ENCODE measurements at regions not wholly inside any gene's neighbourhood (a gene's known extent, or its start where the extent isn't known, plus 50 kb on each side); places are given as distances from the start of the nearest gene placed in this dataset.

GRCh38 chr4:34043131-34043530, 2201.2 kb downstream of the ARAP2 start:
- Histone ChIP-seq H3K4me1 (replicated peaks in 1 of 2) (no peaks in the 10 kb centered on the region), H3K27ac (no peak overlapping the region), H3K4me3 (no peak overlapping the region)
- in situ Hi-C loops (cut with MboI; ENCODE audit: low pct_unique_long_range_greater_than_20kb in 2 of 9, low sequenced_read_pairs in 9 of 9, unreplicated experiment in 9 of 9) = no loop called here
- no peak for ATAC-seq (replicated peaks in 6 of 8)
- WGBS, 10 experiments = 43 to 100% (median 92%) methylated on average over 1 of the region's 1 CpG; no CpG with 5 or more reads in 2 of the 10 experiments

- Histone ChIP-seq H3K27ac (no peak overlapping the region), H3K4me3 (no peak overlapping the region), H3K4me1 (replicated peaks in 1 of 2) (no peaks in the 10 kb centered on the region)
- ATAC-seq (replicated peaks in 6 of 8) = peak in 2 of 8 experiments; percentile 95 to 99
- WGBS, 10 experiments = 60 to 100% (median 87%) methylated on average over 1 of the region's 1 CpG; no CpG with 5 or more reads in 4 of the 10 experiments
- in situ Hi-C loops (cut with MboI; ENCODE audit: low pct_unique_long_range_greater_than_20kb in 2 of 9, low sequenced_read_pairs in 9 of 9, unreplicated experiment in 9 of 9) = no loop called here
Observed at GRCh38 chr4:34046580-34046979, 2197.7 kb downstream of the ARAP2 start.

GRCh38 chr4:34047363-34047762, 2197.0 kb downstream of the ARAP2 start:
- 6 to 97% (median 82%) methylated on average over 1 to 3 of the region's 3 CpGs for WGBS, 10 experiments

GRCh38 chr4:34066126-34066525, 2178.2 kb downstream of the ARAP2 start:
- no peak overlapping the region for H3K27ac ChIP-seq
- ATAC-seq (replicated peaks in 6 of 8) = no peak
- H3K4me1 ChIP-seq (replicated peaks in 1 of 2) = no peaks in the 10 kb centered on the region
- H3K4me3 ChIP-seq = no peak overlapping the region
- WGBS, 10 experiments = 20 to 94% (median 57%) methylated on average over 1 to 2 of the region's 2 CpGs; no CpG with 5 or more reads in 2 of the 10 experiments
- in situ Hi-C loops (cut with MboI; ENCODE audit: low pct_unique_long_range_greater_than_20kb in 2 of 9, low sequenced_read_pairs in 9 of 9, unreplicated experiment in 9 of 9) = no loop called here

More at GRCh38 chr4:34047363-34047762, 2197.0 kb downstream of the ARAP2 start:
- in situ Hi-C loops (cut with MboI; ENCODE audit: low pct_unique_long_range_greater_than_20kb in 2 of 9, low sequenced_read_pairs in 9 of 9, unreplicated experiment in 9 of 9) = no loop called here
- ATAC-seq (replicated peaks in 6 of 8) = no peak
- H3K4me1 ChIP-seq (replicated peaks in 1 of 2) = no peaks in the 10 kb centered on the region
- no peak overlapping the region for H3K4me3 ChIP-seq
- no peak overlapping the region for H3K27ac ChIP-seq

GRCh38 chr4:34091451-34091850, 2152.9 kb downstream of the ARAP2 start:
- no peak for ATAC-seq (replicated peaks in 6 of 8)
- WGBS, 10 experiments = 0 to 89% (median 86%) methylated on average over 1 of the region's 1 CpG; no CpG with 5 or more reads in 4 of the 10 experiments
- no peak overlapping the region for H3K27ac ChIP-seq
- H3K4me3 ChIP-seq = no peak overlapping the region
- H3K4me1 ChIP-seq (replicated peaks in 1 of 2) = no peaks in the 10 kb centered on the region
- in situ Hi-C loops (cut with MboI; ENCODE audit: low pct_unique_long_range_greater_than_20kb in 2 of 9, low sequenced_read_pairs in 9 of 9, unreplicated experiment in 9 of 9) = no loop called here

GRCh38 chr4:34094114-34094513, 2150.2 kb downstream of the ARAP2 start:
- Histone ChIP-seq H3K4me1 (replicated peaks in 1 of 2) (no peaks in the 10 kb centered on the region), H3K4me3 (no peak overlapping the region), H3K27ac (no peak overlapping the region)
- in situ Hi-C loops (cut with MboI; ENCODE audit: low pct_unique_long_range_greater_than_20kb in 2 of 9, low sequenced_read_pairs in 9 of 9, unreplicated experiment in 9 of 9) = no loop called here
- no peak for ATAC-seq (replicated peaks in 6 of 8)

GRCh38 chr4:34105311-34105710, 2139.0 kb downstream of the ARAP2 start:
- Histone ChIP-seq H3K4me1 (replicated peaks in 1 of 2) (no peaks in the 10 kb centered on the region), H3K27ac (no peak overlapping the region), H3K4me3 (no peak overlapping the region)
- 11 to 100% (median 92%) methylated on average over 1 of the region's 1 CpG; no CpG with 5 or more reads in 4 of the 10 experiments for WGBS, 10 experiments
- no peak for ATAC-seq (replicated peaks in 6 of 8)
- in situ Hi-C loops (cut with MboI; ENCODE audit: low pct_unique_long_range_greater_than_20kb in 2 of 9, low sequenced_read_pairs in 9 of 9, unreplicated experiment in 9 of 9) = no loop called here

- no peak overlapping the region for H3K27ac ChIP-seq
- H3K4me1 ChIP-seq (replicated peaks in 1 of 2) = no peaks in the 10 kb centered on the region
- ATAC-seq (replicated peaks in 6 of 8) = peak in 4 of 8 experiments; percentile 56 to 99 (median 96)
- H3K4me3 ChIP-seq = no peak overlapping the region
- in situ Hi-C loops (cut with MboI; ENCODE audit: low pct_unique_long_range_greater_than_20kb in 2 of 9, low sequenced_read_pairs in 9 of 9, unreplicated experiment in 9 of 9) = no loop called here
Observed at GRCh38 chr4:34108391-34108790, 2135.9 kb downstream of the ARAP2 start.

- in situ Hi-C loops (cut with MboI; ENCODE audit: low pct_unique_long_range_greater_than_20kb in 2 of 9, low sequenced_read_pairs in 9 of 9, unreplicated experiment in 9 of 9) = no loop called here
- Histone ChIP-seq H3K4me1 (replicated peaks in 1 of 2) (no peaks in the 10 kb centered on the region), H3K27ac (no peak overlapping the region), H3K4me3 (no peak overlapping the region)
- WGBS, 10 experiments = 0 to 100% (median 94%) methylated on average over 1 to 2 of the region's 2 CpGs; no CpG with 5 or more reads in 3 of the 10 experiments
- ATAC-seq (replicated peaks in 6 of 8) = no peak
Observed at GRCh38 chr4:34112573-34112972, 2131.7 kb downstream of the ARAP2 start.

- 0 to 100% (median 84%) methylated on average over 1 to 2 of the region's 2 CpGs for WGBS, 10 experiments
- H3K4me1 ChIP-seq (replicated peaks in 1 of 2) = no peaks in the 10 kb centered on the region
- peak in 2 of 8 experiments; percentile 26 to 56 for ATAC-seq (replicated peaks in 6 of 8)
- no peak overlapping the region for H3K27ac ChIP-seq
- in situ Hi-C loops (cut with MboI; ENCODE audit: low pct_unique_long_range_greater_than_20kb in 2 of 9, low sequenced_read_pairs in 9 of 9, unreplicated experiment in 9 of 9) = no loop called here
- no peak overlapping the region for H3K4me3 ChIP-seq
Observed at GRCh38 chr4:34138385-34138784, 2105.9 kb downstream of the ARAP2 start.

GRCh38 chr4:34139346-34139745, 2105.0 kb downstream of the ARAP2 start:
- H3K27ac ChIP-seq = no peak overlapping the region
- no peaks in the 10 kb centered on the region for H3K4me1 ChIP-seq (replicated peaks in 1 of 2)
- no peak for ATAC-seq (replicated peaks in 6 of 8)
- no peak overlapping the region for H3K4me3 ChIP-seq
- in situ Hi-C loops (cut with MboI; ENCODE audit: low pct_unique_long_range_greater_than_20kb in 2 of 9, low sequenced_read_pairs in 9 of 9, unreplicated experiment in 9 of 9) = no loop called here

GRCh38 chr4:34148322-34148908, 2095.9 kb downstream of the ARAP2 start:
- H3K4me1 ChIP-seq (replicated peaks in 1 of 2) = peaks cover 0 to 6% of the 10 kb centered on the region in 2 donors
- no peak overlapping the region for H3K4me3 ChIP-seq
- H3K27ac ChIP-seq = no peak overlapping the region
- in situ Hi-C loops (cut with MboI; ENCODE audit: low pct_unique_long_range_greater_than_20kb in 2 of 9, low sequenced_read_pairs in 9 of 9, unreplicated experiment in 9 of 9) = no loop called here
- 6 to 100% (median 82%) methylated on average over 1 to 2 of the region's 2 CpGs for WGBS, 10 experiments
- no peak for ATAC-seq (replicated peaks in 6 of 8)

GRCh38 chr4:34157547-34157946, 2086.8 kb downstream of the ARAP2 start:
- no peak for ATAC-seq (replicated peaks in 6 of 8)
- in situ Hi-C loops (cut with MboI; ENCODE audit: low pct_unique_long_range_greater_than_20kb in 2 of 9, low sequenced_read_pairs in 9 of 9, unreplicated experiment in 9 of 9) = no loop called here
- Histone ChIP-seq H3K4me3 (no peak overlapping the region), H3K4me1 (replicated peaks in 1 of 2) (no peaks in the 10 kb centered on the region), H3K27ac (no peak overlapping the region)

- Histone ChIP-seq H3K4me1 (replicated peaks in 1 of 2) (no peaks in the 10 kb centered on the region), H3K4me3 (no peak overlapping the region), H3K27ac (no peak overlapping the region)
- in situ Hi-C loops (cut with MboI; ENCODE audit: low pct_unique_long_range_greater_than_20kb in 2 of 9, low sequenced_read_pairs in 9 of 9, unreplicated experiment in 9 of 9) = no loop called here
- no peak for ATAC-seq (replicated peaks in 6 of 8)
- WGBS, 10 experiments = 86 to 100% (median 88%) methylated on average over 1 of the region's 1 CpG; no CpG with 5 or more reads in 7 of the 10 experiments
Observed at GRCh38 chr4:34158878-34159277, 2085.4 kb downstream of the ARAP2 start.
